Activated naive CD8-positive, alpha-beta T cell (primary cell): ENCODE measurements at regions not wholly inside any gene's neighbourhood (a gene's known extent, or its start where the extent isn't known, plus 50 kb on each side); places are given as distances from the start of the nearest gene placed in this dataset.

Source experiments
- H3K27ac Mint-ChIP-seq: one replicate; pipeline ENCODE4 v1.8.0; 2021; ENCODE audit warnings: mixed read lengths
- H3K27me3 Mint-ChIP-seq: one replicate; pipeline ENCODE4 v1.8.0; 2021; ENCODE audit warnings: mixed read lengths
- H3K36me3 Mint-ChIP-seq: one replicate; pipeline ENCODE4 v1.8.0; 2021; ENCODE audit warnings: mixed read lengths
- H3K4me1 Mint-ChIP-seq: one replicate; pipeline ENCODE4 v1.8.0; 2021; ENCODE audit warnings: low read depth, mixed read lengths
- H3K4me3 Mint-ChIP-seq: one replicate; pipeline ENCODE4 v1.8.0; 2021; ENCODE audit warnings: mild to moderate bottlenecking, mixed read lengths
- H3K9me3 Mint-ChIP-seq: one replicate; pipeline ENCODE4 v1.8.0; 2021; ENCODE audit warnings: low read depth, mixed read lengths

DNA sequence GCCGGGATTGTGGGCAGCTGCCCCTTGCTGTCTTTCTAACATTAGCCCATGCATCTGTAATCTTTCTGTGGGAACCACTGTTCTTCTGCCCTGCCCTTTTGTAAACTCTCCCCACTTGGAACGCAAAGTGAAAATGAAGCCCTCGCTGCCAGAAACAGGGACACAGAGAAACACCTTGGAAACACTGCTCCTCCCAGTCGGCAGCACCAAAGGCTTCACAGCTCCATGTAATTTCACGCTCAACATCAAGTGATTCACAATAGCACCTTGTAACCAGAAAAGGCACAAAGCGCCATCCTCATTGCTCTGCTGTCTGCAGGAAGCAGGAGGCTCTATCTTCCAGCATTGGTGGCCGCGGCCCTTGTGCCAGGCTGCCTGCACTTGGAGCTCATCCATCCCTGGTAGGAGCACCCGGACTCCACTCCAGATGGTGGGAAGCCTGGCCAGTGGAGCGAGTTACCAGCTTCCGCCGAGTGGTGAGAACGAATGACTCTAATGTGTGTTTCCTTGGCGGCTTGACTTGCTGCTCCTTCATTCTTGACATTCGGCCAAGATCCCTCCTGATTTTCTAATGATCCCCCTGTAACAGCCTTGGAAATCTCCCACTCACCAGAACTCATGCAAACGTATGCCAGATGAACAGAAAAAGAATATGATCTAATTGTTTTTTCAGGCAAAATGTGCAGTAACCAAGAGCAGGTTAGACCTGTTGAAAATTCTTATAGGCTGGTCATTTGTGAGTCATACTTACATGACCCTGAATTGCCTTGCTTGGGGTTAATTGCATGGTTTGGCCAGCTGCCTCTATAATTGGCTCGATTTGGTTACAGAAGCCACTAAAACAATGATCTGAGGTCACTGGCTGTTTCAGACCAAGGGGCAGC is 169.1 kb upstream of the CDYL start:
- Mint-ChIP-seq H3K4me3 (no peak overlapping the region), H3K9me3 (no peaks in the 10 kb centered on the region), H3K4me1 (peaks cover 10% of the 10 kb centered on the region)

DNA sequence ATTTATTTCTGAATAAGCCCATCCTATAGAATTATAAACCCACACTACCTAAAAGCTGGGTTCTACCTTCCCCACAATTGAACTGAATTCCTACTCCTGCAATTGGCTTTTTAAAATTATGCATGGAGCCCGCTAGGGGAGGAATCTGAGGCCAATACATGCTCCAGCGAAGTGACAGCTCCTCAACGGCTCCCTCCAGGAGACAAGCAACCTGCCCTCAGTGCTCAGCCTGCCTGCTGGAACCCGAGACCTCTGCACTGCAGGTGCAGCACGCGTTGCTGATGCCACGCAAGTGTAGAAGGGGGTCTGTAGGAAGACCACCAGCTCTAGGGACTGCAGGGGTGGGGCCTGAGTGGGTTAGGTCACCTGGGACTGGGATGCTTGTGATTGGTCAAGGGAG is 170.2 kb upstream of the CDYL start:
- no peak overlapping the region for H3K27ac Mint-ChIP-seq
- no peaks in the 10 kb centered on the region for H3K36me3 Mint-ChIP-seq

More for the DNA sequence above, 169.1 kb upstream of the CDYL start:
- H3K36me3 Mint-ChIP-seq = no peaks in the 10 kb centered on the region
- H3K27ac Mint-ChIP-seq = peak overlapping the region; percentile 25
- H3K27me3 Mint-ChIP-seq = peaks cover 2% of the 10 kb centered on the region

DNA sequence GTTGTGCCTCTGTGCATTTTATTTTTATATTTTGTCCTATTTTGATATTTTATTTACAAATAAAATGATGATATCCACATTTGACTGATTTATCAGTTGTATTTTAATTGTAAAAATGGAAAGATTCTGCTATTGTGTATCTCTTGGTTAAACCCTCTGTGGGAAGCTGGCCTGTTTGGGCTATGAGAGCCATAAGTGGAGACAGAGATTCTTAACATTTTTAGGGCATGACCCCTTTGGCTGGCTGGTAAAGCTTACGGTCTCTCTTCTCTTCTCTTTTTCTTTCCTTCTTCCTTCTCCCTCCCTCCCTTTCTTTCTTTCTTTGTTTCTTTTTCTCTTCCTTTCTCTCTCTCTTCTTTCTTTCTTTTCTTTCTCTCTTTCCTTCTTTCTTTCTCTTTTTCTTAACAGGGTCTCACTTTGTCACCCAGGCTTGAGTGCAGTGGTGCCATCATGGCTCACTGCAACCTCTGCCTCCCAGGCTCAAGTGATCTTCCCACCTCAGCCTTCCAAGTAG is 172.3 kb upstream of the CDYL start:
- peaks cover 12% of the 10 kb centered on the region for H3K27me3 Mint-ChIP-seq
- no peak overlapping the region for H3K27ac Mint-ChIP-seq
- H3K36me3 Mint-ChIP-seq = no peaks in the 10 kb centered on the region
- no peaks in the 10 kb centered on the region for H3K4me1 Mint-ChIP-seq
- no peak overlapping the region for H3K4me3 Mint-ChIP-seq
- no peaks in the 10 kb centered on the region for H3K9me3 Mint-ChIP-seq

More for the DNA sequence above, 170.2 kb upstream of the CDYL start:
- no peak overlapping the region for H3K4me3 Mint-ChIP-seq
- peaks cover 9% of the 10 kb centered on the region for H3K4me1 Mint-ChIP-seq
- peaks cover 5% of the 10 kb centered on the region for H3K27me3 Mint-ChIP-seq
- no peaks in the 10 kb centered on the region for H3K9me3 Mint-ChIP-seq

DNA sequence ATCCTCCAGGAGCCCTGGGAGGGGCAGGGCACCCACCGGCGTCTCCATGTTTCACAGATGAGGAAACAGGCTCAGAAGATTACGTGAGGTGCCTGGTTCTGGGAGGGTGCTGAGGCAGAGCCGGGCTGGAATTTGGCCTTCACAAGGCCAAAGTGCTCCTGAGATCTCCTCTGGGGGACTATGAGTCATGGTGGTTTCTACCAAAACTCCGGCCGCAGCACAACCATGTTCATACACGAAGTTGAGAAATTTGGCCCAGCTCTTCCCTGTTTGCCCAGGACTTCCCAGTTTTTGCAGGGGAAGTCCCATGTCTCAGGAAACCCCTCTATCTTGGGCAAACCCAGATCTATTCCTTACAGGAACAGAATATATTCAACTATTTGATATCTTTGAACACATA is 172.9 kb upstream of the CDYL start:
- no peaks in the 10 kb centered on the region for H3K9me3 Mint-ChIP-seq
- no peaks in the 10 kb centered on the region for H3K4me1 Mint-ChIP-seq
- H3K4me3 Mint-ChIP-seq = no peak overlapping the region
- peaks cover 14% of the 10 kb centered on the region for H3K27me3 Mint-ChIP-seq
- H3K27ac Mint-ChIP-seq = no peak overlapping the region
- no peaks in the 10 kb centered on the region for H3K36me3 Mint-ChIP-seq

DNA sequence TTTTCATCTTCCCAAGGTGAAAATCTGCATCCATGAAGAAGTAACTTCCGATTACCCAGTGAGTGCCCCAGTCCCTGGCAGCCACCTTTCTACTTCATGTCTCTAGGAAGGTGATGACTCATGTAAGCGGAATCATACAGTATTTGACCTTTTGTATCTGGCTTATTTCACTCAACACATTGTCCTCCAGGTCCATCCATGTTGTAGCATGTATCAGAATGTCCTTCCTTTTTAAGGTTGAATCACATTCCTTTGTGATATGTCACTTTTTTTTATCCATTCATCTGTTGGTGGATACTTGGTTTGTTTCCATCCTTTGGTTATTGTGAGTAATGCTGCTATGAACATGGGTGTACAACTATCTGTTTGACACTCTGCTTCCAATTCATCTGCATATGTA is 176.3 kb upstream of the CDYL start:
- Mint-ChIP-seq H3K27ac (no peak overlapping the region), H3K9me3 (no peaks in the 10 kb centered on the region), H3K36me3 (no peaks in the 10 kb centered on the region), H3K4me3 (no peak overlapping the region), H3K27me3 (peaks cover 12% of the 10 kb centered on the region), H3K4me1 (no peaks in the 10 kb centered on the region)

DNA sequence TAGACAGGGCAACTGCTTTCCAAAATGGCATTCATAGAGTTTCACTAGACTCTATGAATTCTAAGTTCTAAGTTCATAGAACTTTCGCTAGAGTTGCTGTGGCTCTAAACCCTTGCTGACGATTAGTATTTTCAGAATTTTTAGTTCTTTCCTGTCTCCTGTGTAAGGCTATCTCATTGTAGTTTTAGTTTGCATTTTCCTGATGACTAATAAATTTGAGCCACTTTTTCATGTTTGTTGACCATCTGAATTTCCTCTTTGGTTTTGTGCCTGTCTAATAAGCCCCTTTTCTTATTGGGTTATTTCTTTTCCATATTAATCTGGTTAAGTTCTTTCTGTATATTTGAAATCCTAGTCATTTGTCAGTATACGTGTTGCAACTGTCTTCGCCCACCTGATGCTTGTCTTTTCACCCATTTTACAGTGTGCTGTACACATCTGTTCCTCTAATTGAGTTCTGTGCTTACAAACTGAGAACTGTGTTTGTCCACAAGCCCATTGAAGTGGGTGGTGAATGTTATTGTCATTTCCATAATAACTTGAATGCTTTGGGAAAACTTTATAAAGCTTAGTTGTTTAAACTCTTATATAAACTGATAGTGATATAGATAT is 177.7 kb upstream of the CDYL start:
- Mint-ChIP-seq H3K27me3 (peaks cover 12% of the 10 kb centered on the region), H3K36me3 (no peaks in the 10 kb centered on the region), H3K4me3 (no peak overlapping the region), H3K27ac (no peak overlapping the region), H3K4me1 (no peaks in the 10 kb centered on the region), H3K9me3 (no peaks in the 10 kb centered on the region)

DNA sequence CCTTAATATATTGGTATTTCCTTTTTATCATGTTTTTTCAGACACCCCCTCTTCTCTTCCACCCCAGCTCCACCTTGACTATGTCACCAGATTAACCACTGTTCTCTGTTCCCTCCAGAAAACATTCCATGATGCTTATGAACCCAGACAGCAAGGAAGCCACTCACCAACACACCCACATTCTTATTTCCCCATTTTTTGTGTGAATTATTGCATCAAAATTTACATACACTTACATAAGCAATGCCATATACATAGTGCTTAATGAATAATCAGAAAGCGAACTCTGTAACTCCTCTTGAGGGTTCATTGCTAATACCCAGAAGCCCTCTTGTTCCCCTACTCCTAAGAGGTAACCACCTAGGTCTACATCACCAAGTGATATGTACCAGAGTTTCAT is 182.3 kb upstream of the CDYL start:
- peaks cover 2% of the 10 kb centered on the region for H3K27me3 Mint-ChIP-seq
- no peak overlapping the region for H3K4me3 Mint-ChIP-seq
- no peak overlapping the region for H3K27ac Mint-ChIP-seq
- no peaks in the 10 kb centered on the region for H3K36me3 Mint-ChIP-seq
- no peaks in the 10 kb centered on the region for H3K4me1 Mint-ChIP-seq
- H3K9me3 Mint-ChIP-seq = no peaks in the 10 kb centered on the region

DNA sequence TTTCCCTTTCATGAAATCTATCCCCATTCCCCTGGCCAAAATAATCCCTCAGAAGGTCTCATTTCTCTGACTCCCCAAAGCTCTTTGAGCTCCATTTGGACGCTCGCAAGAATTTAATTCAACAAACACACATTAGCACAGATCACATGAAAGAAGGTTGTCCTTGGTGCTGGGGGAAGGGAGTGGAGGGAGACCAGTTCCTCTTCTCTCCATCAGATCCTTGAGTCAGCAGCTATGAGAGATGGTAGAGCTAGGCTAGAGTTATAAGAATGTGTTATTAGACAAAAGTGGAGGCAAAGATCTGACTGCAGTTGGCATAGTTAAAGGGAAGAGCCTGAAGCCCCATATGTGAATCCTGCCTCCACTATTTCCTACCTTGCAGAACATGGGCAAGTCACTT is 184.2 kb upstream of the CDYL start:
- Mint-ChIP-seq H3K36me3 (no peaks in the 10 kb centered on the region), H3K27ac (no peak overlapping the region), H3K4me3 (no peak overlapping the region), H3K4me1 (no peaks in the 10 kb centered on the region), H3K27me3 (no peaks in the 10 kb centered on the region), H3K9me3 (no peaks in the 10 kb centered on the region)

DNA sequence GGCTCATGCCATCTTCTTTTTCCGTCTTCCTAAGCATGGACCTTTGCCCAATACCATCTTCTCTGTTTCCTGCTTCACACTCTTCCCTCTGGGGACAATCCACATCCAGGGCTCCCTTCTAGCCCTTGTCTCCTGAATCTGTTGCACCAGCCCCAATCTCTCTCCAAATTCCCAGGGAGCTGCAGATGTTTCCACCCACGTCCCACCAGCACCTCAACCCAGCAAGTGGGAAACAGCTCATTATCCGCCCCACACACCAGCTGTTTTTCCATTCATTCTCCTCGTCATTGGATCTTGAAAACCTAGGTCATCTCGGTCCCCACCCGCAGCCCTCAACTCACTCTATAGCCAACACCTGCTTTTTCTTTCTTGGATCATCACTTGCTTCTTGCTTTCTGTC is 185.0 kb upstream of the CDYL start:
- H3K4me1 Mint-ChIP-seq = no peaks in the 10 kb centered on the region
- no peaks in the 10 kb centered on the region for H3K36me3 Mint-ChIP-seq
- H3K9me3 Mint-ChIP-seq = no peaks in the 10 kb centered on the region

DNA sequence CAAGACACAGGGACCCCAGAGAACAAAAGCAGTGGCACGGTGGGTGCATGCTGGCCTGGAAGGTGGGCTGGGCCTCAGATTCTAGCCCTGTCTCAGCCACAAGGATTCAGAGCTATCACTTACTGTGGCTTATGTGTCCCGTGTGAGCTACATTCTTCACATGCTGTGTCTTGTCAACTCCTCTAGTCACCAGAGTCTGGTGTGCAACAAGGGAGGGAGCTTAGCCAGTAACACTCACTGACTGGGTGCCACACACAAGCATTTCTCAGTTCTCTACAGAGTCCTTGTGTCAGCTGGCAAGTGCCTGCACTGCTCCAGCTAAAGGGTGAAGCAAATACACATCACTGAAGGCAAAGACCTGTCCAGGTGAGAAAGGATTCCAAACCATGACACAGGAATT is 186.9 kb upstream of the CDYL start:
- Mint-ChIP-seq H3K27me3 (no peaks in the 10 kb centered on the region), H3K27ac (no peak overlapping the region), H3K4me1 (no peaks in the 10 kb centered on the region), H3K9me3 (no peaks in the 10 kb centered on the region), H3K36me3 (no peaks in the 10 kb centered on the region), H3K4me3 (no peak overlapping the region)

More for the DNA sequence above, 185.0 kb upstream of the CDYL start:
- Mint-ChIP-seq H3K4me3 (no peak overlapping the region), H3K27me3 (no peaks in the 10 kb centered on the region), H3K27ac (no peak overlapping the region)

DNA sequence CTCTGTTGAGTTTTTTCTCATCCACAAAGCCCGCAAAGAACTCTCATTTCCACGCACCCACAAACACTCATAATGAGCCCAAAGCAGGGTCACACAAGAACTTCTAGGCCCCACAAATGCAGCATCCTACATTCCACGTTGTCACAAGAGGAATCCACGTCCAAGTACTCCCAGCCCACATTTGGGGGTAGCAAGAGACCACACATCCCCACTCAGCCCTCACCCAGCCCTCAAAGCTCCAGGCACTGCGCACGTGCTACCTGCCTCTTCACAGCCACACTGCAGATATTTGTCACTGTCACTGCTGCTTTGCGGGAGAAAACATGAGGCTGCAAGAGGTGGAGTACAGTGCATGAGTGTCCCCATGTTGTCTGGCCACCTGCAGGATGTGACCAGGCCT is 187.6 kb upstream of the CDYL start:
- no peak overlapping the region for H3K27ac Mint-ChIP-seq
- no peaks in the 10 kb centered on the region for H3K9me3 Mint-ChIP-seq
- H3K36me3 Mint-ChIP-seq = no peaks in the 10 kb centered on the region
- H3K4me3 Mint-ChIP-seq = no peak overlapping the region
- H3K4me1 Mint-ChIP-seq = no peaks in the 10 kb centered on the region
- no peaks in the 10 kb centered on the region for H3K27me3 Mint-ChIP-seq

DNA sequence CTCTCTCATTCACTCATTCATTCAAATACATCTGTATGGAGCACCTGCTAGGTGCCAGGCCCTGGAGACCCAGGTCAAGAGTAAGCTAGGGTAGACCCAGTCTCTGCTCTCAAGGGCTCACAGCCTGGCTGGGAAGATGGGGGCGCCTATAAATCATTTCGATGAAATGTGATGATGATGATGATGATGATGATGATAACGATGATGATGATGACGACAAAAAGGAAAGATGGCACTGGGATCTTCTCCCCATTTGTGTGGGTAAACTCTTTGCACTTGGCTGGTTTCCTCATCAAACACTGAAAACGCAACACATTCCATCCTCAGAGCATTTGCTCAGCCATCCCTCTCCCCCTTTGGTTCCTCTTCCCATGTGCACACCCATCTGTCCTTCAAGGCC is 188.0 kb upstream of the CDYL start:
- H3K27me3 Mint-ChIP-seq = no peaks in the 10 kb centered on the region
- H3K27ac Mint-ChIP-seq = no peak overlapping the region
- no peaks in the 10 kb centered on the region for H3K9me3 Mint-ChIP-seq
- no peaks in the 10 kb centered on the region for H3K36me3 Mint-ChIP-seq
- no peaks in the 10 kb centered on the region for H3K4me1 Mint-ChIP-seq
- H3K4me3 Mint-ChIP-seq = no peak overlapping the region

DNA sequence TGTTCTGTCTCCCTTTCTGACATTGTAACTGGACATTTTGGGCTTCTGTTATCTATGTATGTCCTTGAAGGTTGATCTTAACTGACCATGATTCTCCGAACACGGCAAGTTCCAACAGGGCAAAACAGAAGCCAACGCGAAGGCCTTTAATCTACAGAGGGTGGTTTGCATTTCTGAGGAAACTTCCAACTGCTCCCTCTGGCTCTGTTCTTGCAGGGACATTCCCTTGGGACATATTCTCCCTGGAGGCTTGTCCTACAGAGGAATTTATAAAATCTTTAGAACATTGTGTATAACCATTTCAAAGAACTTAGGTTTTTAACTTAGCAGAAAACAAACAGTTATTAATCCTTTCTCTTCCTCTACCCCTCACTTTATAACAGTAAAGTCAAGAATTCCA is 189.0 kb upstream of the CDYL start:
- H3K4me1 Mint-ChIP-seq = no peaks in the 10 kb centered on the region
- no peaks in the 10 kb centered on the region for H3K9me3 Mint-ChIP-seq

DNA sequence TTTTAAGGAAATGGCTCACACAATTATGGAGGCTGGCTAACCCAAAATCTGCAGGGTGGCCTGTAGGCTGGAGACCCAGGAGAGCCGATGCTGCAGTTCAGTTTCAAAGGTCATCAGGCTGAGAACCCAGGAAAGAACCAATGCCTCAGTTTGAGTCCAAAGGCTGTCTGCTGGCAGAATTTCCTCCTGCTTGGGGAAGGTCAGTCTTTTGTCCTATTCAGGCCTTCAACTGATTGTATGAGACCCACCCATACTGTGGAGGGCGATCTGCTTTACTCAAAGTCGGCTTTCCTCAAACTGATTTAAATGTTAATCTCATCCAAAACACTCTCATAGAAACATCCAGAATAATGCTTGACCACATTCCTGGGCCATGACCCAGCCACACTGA is 189.7 kb upstream of the CDYL start:
- Mint-ChIP-seq H3K4me1 (no peaks in the 10 kb centered on the region), H3K9me3 (no peaks in the 10 kb centered on the region), H3K27me3 (no peaks in the 10 kb centered on the region), H3K4me3 (no peak overlapping the region), H3K36me3 (no peaks in the 10 kb centered on the region), H3K27ac (no peak overlapping the region)

More for the DNA sequence above, 189.0 kb upstream of the CDYL start:
- Mint-ChIP-seq H3K4me3 (no peak overlapping the region), H3K27me3 (no peaks in the 10 kb centered on the region), H3K27ac (no peak overlapping the region), H3K36me3 (no peaks in the 10 kb centered on the region)

DNA sequence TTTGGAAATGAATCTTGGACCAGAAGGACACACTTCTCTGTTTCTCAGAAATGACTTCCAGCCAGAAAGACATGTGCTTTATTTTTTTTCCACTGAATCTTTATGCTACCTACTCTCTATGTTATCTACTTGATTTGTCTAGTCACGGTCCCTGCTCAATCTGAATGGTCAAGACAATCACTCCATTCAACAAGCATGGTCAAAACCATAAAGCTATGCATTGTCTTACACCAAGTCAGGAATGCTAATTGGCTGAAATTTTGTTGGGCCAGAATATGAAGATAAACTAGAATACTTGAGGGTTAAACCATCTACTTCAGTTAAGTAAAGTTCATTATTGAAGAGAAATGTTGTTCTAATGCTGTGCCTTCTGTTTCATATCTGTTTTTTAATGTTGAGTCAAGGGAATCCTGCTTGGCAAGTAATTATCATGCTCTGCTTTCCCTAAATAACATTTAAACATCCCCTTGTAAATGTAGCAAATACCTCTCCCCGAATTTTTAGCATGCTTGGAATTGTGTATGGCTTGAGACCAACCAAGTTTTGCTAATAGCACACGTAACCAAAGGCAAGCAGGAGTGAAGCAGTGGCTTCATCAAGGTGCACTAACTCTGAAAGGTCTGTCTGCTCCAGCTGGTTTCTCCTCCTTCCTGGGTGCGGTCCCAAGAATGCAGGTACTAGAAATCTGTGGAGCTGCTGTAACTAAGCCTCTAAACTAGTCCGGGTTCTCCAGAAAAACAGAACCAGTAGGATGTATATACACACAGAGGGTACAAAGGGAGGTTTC is 190.3 kb upstream of the CDYL start:
- H3K4me3 Mint-ChIP-seq = no peak overlapping the region
- H3K4me1 Mint-ChIP-seq = no peaks in the 10 kb centered on the region
- no peaks in the 10 kb centered on the region for H3K27me3 Mint-ChIP-seq
- H3K27ac Mint-ChIP-seq = no peak overlapping the region
- H3K36me3 Mint-ChIP-seq = no peaks in the 10 kb centered on the region
- H3K9me3 Mint-ChIP-seq = no peaks in the 10 kb centered on the region
